ENCODE measurements at regions not wholly inside any gene's neighbourhood (a gene's known extent, or its start where the extent isn't known, plus 50 kb on each side); places are given as distances from the start of the nearest gene placed in this dataset.

- TF ChIP-seq POLR2A (IDR thresholded peaks at IDR 0.05) (no peak), CTCF (IDR thresholded peaks at IDR 0.05) (no peak), POLR2AphosphoS5 (IDR thresholded peaks at IDR 0.05; ENCODE audit: insufficient read depth in 1 of 2, low read depth in 1 of 2) (no peak)
Observed at GRCh38 chr10:3712707-3713106, 72.3 kb downstream of the KLF6 start.

All from vagina (tissue), 2 donors.